CD4-positive, alpha-beta T cell treated with Interleukin-10 for 1 hour (primary cell): ENCODE measurements at regions not wholly inside any gene's neighbourhood (a gene's known extent, or its start where the extent isn't known, plus 50 kb on each side); places are given as distances from the start of the nearest gene placed in this dataset.

Experiments used
- DNase-seq: peaks from one replicate; pipeline ENCODE4 v3.0.0-alpha.2; 2020

- no peak for DNase-seq
Observed at GRCh38 chr6:105990151-105990550, 96.0 kb upstream of the PRDM1 start.

DNA sequence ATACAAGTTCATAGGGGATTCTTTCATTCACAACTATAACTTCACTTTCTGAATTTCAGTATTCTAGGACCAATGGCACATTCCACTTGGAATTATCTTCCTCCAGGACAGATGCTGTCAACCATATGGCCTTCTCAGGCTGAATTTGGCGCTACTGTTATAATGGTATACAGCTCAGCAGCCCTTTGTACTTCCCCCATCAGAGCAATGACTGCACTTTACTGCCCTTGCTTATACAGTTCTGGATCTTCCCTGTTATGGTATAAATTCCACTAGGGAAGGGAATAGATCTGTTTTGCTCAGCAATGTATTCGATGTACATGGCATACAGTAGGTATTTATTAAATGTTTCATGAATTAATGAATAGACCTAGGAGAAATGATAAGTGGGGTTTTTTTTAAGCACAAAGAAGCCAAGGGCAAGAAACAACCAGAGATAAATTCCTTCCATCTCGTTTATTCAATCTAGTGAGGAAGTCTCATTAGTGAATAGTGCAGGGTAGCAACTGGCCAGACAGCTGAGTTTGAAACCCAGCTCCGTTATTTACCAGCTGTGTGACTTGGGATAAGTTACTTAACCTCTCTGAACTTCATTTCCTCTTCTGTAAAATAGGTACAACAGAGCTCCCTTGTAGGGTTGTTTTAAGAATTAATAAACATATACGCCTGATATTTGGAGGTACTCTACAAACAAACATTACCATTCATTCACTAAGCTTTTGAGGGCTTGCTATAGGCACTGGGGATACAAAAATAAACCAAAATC is 97.1 kb upstream of the PRDM1 start:
- DNase-seq, result no peak

DNA sequence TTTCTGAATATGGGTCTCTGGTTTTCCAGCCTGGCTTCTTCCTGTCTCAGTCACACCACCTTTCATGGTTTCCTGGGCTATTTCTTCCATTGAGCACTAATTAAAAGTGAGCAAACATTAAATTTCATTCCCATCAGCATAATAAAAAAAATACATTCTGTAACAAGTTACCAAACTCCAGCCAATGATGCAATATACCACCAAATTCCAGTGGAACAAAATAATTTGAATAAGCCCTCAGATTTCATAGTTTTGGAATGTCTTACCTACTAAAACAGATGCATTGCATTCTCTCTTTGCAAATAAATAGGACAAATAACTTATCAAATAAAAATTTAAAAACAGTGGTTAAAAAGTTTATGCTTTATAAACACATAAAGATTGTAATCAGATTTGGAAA is 97.8 kb upstream of the PRDM1 start:
- no peak for DNase-seq

- no peak for DNase-seq
Observed at GRCh38 chr6:105987516-105987915, 98.6 kb upstream of the PRDM1 start.

- no peak for DNase-seq
Observed at GRCh38 chr6:105986998-105987397, 99.1 kb upstream of the PRDM1 start.

- no peak for DNase-seq
Observed at GRCh38 chr6:105985816-105986632, 100.1 kb upstream of the PRDM1 start.

GRCh38 chr6:105985098-105985815 is 100.9 kb upstream of the PRDM1 start:
- DNase-seq, result no peak

DNA sequence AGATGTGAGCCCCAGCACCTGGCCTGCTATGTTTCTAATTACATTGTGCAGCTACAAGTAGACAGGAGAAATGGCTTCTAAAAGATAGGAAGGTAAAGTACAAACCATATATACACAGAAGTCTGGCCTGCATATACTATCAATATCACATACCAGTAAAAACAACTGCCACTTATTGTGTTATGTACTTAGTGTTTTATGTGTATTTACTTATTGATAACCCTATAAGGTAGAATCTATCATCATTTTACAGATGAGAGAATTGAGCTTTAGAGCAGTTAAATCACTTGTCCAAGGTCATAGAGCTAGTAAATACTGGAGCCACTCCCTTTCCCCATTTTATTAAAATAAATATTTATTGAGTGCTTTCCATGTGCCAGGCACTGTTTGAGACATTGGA is 102.4 kb upstream of the PRDM1 start:
- no peak for DNase-seq

DNA sequence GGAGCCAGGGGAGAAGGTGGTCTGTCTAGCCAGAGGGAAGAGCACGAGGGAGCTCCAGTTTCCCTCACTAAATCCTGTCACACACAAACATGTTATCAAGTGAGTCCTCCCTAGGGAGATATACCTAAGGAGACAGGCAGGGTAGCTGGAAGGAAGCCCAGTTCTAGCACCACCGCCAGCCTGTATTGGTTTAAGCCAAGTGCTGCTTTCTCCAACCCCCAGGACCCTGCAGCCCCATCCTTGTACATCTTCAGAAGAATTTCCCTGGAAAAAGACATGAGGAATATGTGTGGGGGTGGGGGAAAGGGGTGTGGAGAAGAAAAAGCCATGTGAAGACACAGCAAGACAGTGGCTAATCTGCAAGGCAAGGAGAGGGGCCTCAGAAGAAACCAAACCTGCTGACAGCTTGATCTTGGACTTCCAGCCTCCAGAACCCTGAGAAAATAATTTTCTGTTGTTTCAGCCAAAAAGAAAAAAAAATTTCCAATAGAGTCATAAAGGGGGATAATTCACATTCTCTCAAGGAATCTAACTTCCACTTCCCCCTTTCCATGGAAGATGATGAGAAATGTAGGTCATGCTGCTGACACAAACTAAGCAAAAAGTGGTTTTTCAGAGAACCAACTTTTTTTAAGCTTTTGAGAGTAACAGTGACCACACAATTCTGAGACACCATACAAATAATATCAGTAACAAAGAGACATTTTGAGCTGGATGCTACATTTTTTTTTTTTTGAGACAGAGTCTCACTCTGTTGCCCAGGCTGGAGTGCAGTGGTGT is 103.2 kb upstream of the PRDM1 start:
- DNase-seq, result no peak

- DNase-seq, result no peak
Observed at GRCh38 chr6:105981888-105982358, 104.2 kb upstream of the PRDM1 start.

DNA sequence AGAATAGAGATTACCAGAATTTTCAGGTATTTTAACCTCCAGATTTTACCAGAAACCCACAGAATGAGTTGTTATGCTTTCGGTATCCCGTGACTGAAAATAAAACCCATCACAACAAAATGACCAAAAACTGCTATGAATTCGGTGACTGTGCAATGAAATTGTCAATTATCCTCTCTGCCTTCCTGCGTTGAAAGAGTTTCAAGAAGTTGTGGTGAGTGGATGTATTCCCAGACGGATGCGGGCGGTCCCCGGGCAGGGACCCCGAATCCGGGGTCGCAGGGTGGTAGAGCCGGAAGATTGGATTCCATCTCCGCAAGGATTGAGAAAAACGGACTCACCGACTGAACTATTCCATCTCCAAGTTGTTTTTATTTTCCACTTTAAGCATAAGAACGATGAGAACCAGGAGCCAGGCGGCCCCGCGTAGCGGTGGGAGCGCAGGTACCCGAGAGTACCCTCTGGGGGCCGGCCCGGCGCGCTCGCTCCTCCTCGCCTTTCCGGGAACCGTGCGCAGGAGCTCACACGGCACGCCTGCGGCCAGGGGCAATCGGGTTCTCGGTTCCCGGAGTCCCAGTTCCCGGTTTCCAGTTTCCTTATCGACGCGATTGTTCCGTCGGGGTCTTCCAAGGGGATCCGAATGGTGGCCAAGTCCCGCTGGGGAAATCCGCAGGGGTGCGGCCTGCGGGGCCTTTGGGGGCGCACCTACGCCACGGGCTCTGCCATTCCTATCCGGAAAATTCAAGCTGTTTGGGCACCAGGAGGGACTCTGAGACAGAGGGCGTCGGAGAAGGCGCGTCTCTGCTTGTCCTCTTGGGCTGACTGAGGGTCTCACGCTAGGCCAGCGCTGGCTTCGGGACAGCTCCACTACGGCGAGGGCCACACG is 104.9 kb upstream of the PRDM1 start:
- peak; percentile 53 for DNase-seq

- no peak for DNase-seq
Observed at GRCh38 chr6:105978974-105979373, 107.2 kb upstream of the PRDM1 start.

- no peak for DNase-seq
Observed at GRCh38 chr6:105977934-105978504, 108.1 kb upstream of the PRDM1 start.

- no peak for DNase-seq
Observed at GRCh38 chr6:105974986-105975385, 111.2 kb upstream of the PRDM1 start.

DNA sequence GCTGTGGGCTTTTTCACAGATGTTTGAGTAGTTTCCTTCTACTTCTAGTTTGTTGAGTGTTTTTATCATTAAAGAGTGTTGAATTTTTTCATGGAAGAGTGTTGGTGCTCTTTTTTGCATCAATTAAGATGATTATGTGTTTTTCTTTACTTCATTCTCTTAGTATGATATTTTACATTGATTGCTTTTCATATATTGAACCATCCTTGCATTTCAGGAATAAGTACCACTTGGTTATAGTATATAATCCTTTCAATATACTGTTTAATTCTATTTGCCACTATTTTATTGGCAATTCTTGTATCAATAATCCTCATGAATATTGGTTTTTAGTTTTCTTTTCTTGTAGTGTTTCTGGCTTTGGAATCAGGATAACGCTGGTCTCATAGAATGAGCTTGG is 113.7 kb upstream of the PRDM1 start:
- no peak for DNase-seq

DNA sequence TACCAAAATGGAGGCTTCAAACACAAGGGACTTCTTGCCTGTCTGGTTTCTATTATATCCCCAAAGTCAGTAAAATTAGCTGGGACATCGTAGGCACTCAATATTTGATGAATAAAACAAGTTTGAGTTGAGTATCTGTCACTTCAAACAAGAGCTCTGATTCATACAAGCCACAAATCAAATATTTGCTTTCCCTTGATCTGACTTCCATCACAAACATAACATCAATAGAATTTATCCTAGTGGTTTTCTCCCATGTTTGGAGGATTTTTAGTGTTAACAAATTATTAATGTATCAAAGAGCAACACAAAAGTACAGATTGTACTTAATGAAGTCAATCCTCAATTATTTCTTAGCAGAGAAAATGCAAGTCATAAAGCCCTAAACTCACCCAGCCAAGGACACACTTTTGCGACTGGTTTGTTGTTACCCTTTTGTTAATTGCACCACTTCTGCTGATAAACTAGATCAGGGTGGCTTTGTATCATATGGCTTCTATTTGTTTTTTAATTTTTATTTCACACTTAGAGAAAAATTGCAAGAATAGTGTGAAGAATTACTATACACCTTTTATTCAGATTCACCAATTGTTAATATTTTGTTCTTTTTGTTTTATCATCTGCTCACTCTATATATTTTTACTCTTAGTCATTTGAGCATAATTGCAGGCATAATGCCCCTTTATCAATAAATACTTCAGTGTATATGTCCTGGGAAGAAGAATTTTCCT is 117.4 kb upstream of the PRDM1 start:
- no peak for DNase-seq

DNA sequence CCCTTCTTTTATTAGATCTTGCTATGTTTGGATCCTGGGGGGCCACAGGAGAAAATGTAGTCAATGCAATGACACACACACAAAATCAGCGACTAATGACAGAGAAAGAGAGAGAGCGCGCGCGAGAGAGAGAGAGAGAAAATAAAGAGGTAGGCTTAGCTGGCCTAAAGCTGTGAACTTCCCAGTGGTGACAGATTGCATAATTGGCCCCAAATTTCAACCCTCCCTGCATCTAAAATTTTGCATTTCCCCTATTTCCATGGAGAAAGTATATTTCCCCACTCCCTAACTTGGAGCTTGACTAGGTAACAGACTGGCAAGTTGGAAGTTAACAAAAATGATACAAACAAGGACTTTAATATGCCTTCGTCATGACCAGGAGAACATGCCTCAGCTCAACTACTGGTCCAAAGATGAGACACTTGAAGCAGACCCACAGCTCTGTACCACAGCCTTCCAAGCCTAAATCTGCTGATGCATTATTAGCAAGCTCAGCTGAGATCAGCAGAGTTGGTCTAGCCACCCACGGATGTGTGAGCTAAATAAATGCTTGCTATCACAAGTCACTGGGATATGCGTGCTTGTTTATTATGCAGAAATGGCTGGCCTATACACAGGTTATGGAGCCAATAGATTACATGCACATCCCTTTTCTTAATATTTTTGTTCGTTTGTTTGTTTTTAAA is 118.1 kb upstream of the PRDM1 start:
- no peak for DNase-seq

DNA sequence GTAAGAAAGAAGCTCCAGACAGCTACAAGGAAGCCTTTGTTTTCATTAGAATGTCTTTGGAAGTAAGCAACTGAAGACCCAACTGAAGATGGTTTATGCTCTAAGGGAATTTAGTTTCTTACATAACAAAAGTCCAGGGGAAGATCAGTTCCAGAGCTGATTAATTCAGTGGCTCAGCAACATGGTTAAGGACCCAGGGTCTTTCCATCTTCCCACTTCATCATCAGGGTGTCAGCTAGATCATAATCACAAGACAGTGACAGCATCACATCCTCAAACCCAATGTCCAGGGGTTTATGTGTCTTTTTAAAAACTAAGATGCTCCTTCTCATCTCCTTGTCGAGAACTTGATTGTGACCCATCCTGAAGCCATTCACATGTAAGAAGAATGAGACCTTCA is 119.7 kb upstream of the PRDM1 start:
- DNase-seq, result no peak

GRCh38 chr6:105964979-105965760 is 121.0 kb upstream of the PRDM1 start:
- DNase-seq, result no peak
